DMS 273 treated with DMSO at 0.1 percent for 48 hours (cell line): ENCODE measurements at regions not wholly inside any gene's neighbourhood (a gene's known extent, or its start where the extent isn't known, plus 50 kb on each side); places are given as distances from the start of the nearest gene placed in this dataset.
A peak's percentile ranks its signal among the peaks of the same experiment; 100 is the strongest.

ENCODE experiments used
- DNase-seq: peaks from one replicate; lab custom pipeline; 2025; lab: John Stamatoyannopoulos, UW

DNA sequence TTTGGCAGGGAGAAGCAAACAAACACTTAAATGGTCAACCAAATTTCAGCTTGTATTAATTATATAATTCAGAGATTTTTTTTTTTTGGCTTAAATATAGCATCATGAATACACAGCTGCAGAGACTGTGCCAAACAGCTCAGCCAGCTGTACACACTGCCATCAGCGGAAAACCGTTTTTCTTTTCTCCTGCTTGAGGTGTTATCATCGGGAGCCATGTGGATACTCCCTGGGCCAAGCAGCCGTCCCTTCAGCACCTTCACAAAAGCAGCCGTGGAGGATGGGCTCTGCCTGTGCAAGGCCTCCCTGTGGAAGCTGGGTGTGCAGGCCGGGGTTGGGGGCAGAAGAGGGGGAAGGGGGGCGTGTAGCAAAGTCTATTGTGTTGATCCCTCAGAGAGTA lies 85.0 kb downstream of the NUF2 start:
- DNase-seq = no peak

DNA sequence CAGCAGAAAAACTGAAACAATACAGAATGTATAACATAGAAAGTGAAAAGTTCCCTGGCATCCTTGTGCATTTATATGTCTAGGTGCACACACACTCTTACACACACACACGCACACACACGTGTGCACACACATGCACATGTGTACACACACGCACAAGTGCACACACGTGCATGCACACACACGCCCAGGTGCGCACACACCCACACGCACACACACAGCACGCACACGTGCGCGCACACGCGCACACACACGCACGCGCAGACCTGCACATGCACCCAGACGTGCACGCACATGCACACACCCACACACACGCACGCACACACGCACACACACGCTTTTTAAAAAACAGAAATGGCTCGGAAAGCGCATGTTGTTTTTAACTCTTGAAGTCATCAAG lies 86.5 kb downstream of the NUF2 start:
- DNase-seq = no peak

DNA sequence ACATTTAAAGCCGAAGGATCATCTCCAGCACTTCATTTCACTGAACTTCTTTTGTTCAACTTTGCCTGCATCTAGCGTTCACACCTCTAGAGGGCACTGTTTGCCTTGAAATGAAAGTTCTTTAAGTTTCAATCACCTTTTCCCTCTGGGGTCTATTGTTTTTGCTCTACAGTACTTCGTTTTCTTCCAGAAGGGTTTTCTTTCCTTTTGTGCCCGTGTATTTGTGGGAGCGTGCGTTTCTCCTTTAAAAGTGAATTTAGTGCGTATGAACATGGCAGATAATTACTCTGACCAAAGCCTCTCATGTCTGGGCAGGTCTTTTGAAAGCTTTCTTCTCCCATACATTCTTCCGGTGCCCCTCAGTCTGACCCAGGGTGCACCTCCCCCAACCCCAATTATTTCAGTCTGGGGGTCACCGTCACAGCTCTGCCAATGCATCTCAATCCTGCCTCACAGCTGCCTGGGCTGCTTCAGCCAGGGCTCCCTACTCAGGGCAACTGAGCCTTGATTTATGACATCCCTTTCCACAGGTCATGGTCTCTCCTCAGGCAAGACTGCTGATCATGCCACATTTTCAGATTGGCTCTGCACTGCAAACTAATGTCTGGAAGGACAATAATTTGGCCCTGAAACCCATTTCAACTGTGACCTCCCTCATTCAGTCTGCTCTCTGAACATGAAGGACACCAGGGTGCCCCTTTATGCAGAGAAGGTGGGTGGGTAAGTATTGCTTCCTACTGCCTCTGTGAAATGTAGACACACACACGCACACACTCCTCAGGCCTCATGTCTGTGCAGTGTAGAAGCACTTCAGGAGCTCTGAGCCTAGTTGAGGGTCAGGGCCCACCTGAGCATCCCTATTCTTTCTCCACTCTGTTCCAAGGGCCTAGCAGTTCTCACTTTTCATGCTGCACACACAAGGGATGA lies 88.6 kb downstream of the NUF2 start:
- DNase-seq = peak; percentile 11

DNA sequence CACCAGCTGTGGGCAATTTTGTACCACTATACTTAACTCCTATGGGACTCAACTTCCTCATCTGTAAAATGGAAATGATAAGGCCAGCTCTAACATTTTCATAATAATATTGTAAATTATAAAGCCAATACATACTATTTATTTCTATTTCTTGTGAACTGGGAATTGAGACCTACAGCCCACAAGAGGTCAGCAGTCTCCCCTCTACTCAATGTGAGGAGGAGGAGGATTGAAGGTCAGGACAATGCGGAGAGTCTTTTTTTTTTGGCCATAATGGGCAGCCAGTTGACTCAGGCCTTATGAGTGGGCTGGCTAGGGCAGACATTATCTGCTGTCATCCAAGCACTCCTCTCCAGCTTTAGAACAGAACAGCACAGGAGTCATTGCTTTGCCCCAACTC lies 90.5 kb downstream of the NUF2 start:
- no peak for DNase-seq

DNA sequence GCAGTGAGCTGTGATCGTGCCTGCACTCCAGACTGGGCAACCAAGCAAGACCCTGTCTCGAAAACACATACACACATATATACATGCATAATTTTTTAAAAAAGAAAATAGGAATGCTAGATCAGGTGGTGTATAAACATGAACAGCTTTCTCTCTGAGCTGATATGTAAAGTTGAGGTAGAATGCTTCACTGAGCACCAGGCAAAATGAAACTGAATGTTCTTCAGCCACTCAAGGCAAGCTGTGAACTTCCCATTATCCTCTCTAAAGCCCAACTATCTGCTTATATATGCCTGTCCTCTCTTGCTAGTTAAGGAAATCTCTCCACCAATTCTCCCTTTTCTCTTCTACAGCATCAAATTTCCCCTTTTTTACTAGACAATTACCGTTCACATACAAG lies 93.0 kb downstream of the NUF2 start:
- no peak for DNase-seq

DNA sequence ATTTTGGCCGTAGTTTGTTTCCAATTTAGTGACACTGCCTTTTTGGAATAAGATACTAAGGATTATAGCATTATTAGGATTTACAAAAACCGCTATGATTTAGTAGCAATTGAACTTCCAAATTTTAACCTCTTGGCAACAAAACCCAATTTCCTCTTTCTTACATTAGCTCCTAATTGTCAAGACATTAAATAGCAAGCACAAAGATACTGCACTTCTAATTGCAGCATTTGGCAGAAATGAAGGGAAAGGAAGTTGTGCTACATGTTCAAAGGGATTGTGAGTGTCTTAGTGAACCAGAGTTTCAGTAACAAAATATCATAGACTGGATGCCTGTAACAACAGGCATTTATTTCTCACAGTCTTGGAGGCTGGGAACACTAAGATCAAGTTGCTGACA lies 99.9 kb downstream of the NUF2 start:
- DNase-seq = no peak

DNA sequence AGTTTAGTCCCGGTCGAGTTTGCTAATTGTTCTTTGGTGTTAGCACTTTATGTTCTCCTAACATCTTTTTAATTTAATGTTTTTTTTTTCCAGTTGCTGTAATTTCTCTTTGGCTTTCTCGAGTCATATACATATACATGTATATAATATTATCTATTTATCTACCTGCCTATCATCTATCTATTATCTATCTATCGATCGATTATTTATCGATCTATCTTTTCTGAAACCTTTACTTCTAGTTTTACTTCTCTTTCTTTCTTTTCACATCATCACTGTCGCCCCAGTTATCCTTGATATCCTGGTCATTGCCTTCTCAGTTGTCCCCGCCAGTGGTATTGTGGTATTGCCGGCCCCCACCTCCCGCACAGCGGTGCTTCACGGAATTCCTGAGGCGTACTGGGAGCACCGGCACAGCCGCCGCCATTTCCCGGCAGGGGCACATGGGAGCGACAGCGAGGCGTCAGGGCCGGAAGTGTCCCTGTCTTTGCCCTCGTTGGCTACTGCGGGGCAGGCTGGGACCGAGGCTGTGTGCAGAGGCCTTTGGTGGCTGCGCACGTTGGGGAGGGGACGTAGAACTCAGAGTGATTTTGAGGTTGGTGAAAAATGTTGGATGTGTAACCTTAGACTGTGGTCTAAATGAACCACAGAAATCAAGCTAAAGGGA lies 101.1 kb downstream of the NUF2 start:
- DNase-seq = no peak

DNA sequence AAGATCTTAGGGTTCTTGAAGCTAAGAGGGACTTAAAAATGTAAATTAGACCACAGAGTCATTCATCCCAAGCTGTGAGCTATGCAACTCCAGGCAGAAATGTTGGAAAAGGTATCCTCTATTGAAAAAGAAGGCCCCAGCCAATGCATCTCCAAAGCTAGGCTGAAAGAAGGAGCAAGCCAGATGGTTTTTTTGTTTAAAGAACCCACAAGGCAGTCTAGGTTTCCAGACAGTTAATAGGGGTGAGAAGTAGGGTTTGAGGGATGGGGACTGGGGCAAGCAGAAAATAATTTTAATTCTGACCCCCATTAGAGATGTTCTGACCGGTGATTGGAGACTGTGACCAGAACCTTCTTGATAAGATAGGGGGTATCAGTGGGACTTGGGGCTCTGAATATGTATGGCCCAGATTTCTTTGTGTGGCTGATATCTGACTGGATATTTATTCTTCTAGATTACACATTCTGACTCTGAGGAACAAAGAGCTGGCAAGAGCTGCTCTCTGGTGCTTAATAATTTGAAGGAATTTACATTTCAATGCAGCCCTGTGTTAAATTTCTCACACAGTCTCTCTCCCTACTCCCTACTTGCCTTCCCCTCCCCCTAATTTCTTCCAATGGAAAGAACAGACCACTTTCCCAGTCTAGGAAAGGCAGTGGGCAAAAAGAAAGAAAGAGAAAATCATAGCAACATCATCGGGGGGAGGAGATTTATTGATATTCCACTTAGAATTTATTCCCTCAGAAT lies 104.9 kb downstream of the NUF2 start:
- DNase-seq = no peak

DNA sequence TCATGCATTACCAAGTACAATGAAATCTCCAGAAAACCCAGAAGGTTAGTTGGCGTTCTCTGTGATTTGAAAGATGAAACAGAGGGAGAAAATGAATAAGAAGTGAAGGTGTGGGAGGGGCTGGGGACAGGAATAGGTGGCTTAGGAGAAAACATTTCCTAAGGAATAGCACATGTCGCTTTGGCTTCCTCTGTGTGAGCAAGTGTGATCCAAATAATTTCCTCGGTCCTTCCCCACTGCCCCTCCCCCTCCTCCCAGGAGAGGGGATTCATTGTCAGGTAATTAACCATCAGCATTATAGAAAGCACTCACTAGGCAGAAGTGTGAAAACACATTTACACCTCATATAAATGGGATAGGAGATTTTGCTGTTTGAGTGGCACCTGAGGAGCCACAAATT lies 105.5 kb downstream of the NUF2 start:
- DNase-seq = no peak

DNA sequence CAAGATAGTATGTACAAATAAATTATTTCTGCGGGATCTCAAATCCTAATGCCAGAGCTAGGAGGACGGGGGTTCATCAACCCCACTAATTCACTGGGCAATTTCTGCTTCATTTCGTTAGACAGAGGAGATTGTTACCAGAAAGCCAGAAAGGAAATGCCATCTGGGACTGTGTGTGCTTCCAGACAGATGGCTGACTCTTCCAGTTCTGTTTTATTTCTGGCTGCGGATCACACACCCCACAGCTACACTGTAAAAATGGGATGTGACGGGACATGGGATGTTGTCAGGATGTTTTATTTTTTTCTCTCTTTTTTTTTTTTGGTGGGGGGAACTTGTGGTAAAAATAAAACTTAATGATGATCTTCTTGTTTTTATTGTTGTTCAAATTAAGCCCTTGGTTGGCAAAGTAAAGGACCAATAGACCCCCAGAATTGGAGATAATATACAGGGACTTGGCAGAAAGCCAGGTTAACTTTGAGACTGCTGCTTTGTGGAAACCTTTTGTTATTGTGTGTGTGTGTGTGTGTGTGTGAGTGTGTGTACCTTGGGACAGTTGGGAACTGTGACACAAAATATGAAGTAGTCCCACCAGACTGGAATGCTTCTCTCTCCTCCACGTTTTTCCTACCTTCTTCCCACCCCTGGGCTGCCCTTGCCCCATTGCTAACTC lies 114.5 kb downstream of the NUF2 start:
- DNase-seq = no peak

DNA sequence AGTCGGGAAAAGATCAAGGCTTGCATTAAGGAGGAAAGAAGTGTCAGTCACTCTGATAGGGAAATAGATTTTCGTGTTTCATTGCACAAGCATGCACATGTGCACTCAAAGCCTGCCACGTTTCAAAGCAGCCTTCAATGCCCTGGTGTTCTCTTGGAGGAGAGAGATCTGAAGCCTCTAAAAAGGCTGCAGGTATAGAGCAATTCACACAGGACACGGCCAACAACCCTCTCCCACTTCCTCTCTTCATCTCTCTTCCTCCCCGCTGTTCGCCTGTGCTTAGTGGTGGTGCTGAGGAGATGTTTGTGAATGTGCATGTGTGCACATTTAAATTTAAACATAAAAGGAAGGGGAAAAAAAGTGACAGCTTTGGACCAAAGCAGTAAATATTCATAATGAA lies 117.7 kb downstream of the NUF2 start:
- DNase-seq = no peak

DNA sequence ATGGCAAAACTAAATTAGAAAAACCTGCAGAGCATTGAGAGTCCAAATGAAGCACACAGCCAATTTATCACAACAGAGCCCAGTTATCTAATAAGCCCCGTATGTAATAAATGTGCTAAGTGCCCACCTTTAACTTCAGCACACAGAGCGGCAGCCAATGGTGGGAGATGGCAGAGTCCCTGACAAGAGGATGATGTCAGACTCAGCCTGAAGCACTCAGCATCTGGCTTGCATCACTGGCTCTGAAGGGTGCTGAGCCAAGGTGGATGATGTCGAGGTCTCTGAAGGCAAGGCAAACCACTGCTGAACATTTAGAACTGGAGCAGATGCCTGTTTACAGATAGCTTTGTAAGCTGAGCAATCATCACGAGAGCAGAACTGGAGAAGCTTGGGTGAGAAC lies 118.3 kb downstream of the NUF2 start:
- DNase-seq = no peak

DNA sequence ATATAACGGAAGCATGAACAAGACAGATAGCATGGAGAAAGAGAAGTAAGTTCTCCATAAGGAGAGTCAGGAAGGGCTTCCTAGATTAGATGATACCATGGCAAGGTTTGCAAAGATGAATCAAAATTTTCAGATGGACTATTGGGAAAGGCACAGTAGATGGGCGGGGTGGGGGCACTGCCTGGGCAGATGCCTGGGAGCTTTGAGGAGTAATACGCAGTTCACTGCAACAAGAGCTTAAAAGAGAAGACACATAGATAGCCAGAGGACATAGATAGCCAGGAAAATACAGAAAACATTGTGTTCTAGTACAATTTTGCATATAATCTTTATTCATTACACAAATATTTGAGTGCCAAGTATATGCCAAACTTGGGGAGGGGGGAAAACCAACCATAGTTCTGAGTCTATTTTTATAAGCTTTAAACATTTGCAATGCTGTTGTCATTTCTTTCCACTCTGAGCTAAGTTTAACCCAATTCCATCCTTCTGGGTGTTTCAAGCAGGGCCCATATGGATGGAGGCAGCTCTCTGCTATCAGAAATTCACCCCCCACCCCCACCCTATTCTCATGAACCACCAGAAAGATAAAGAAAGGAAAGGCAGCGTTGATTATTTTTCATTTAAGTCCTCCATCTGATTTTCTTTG lies 120.6 kb downstream of the NUF2 start:
- no peak for DNase-seq

DNA sequence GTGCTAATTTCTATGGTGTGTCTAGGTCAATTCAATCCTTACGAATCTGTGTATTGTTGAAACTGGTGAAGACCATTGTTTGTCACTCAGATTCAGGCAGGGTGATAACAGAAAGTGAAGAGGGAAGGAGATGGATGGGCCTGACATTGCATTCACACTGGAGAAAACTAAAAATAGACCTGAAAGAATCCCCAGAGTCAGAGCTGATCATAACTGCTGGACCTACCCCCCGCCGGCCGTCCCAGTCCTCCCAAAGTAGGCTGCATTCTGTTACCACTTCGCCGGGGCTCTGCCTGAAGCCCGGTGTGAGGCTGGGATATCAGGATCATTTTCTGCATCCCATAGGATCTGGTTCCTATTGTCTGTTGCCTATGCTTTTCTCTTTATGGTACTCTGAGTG lies 121.1 kb downstream of the NUF2 start:
- no peak for DNase-seq

DNA sequence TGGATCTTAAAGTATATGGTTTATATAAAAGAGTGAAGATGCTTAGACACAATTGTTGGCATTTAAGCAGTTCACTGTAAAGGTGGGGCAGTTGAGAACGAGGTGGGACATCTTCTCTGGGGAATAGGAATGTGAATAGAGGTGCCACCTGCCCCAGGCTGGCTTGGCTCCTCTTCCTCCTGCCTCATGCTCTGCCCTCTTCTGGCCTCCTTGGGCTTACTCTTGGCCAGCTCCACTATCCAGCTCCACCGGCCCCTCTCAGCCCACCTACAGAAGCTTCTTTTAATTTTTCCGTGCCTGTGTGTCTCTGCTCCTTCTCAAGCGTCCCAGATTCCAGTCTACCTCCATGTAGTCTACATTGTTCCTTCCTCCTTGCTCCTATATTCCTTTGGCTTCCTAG lies 122.1 kb downstream of the NUF2 start:
- DNase-seq = no peak

DNA sequence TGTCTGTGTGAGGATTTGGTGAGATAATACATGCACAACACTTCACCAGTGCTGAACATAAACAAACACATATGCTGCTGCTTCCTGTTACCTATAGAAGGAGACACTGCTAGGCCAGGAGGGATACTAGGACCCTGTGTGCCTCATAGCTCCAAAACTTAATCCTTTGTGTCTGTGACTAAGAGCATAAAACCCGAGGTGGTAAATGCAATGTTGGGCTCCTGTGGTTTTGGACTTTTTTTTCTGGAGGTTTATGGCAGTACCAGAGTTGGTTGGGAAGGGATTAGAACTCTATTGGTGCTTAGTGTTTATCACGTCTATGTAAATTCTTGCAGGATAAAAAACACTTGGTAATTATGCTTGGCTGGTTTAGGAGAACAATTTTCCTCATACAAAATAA lies 122.9 kb downstream of the NUF2 start:
- DNase-seq = no peak

DNA sequence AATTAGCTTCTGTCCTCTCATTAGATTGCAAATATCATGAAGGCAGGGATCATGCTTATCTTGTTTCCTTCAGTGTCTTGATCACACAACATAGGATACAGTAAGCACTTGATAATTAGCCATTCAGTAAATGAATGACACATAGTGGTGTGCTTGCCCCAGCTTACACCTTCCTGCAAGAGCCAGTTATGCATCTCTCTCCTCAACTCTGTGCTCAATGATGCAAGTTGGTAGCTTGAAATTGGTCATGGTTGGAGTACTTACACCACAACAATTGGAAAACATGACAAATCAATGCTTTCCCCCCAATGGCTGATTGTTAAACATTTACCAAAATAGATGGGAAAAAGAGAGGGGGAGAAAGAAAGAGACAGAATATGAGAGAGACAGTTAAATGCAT lies 129.2 kb downstream of the NUF2 start:
- DNase-seq = no peak

DNA sequence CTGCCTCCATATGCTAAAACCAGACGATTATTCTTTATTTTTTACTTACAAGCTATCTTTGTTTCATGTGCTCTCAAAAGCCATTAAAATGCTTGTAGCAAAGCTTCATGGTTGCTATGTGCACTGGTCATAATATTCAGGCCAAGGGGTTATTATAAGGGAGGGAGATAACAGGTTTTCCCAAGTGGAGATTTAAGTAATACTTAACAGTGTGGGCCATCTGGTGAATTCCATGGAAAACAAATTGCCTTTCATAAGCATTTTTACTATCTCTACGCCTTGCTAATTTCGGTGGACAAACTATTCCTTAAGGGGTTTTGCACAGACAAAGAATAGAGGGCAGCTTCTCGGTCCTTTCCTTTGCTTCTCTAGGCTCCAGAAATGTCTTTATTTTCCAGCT lies 137.8 kb downstream of the NUF2 start:
- no peak for DNase-seq

DNA sequence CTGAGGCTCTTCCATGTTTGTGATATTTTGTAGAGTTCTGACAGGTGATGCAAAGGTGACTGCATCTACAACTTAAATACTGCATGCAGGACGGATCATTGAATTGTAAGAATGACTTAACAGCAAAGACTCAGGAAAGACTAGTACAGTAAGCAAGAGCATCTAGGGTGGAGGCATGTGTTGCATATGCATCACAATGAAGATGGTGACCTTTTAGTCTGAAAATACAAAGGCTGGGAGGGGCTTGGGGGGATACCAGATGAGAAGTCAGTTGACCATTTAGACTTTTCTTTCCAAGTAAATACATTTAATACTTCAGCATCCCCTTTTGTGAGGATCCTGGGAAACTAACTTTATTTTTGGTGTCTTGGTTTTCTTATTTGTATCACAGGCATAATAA lies 145.5 kb downstream of the NUF2 start:
- no peak for DNase-seq

DNA sequence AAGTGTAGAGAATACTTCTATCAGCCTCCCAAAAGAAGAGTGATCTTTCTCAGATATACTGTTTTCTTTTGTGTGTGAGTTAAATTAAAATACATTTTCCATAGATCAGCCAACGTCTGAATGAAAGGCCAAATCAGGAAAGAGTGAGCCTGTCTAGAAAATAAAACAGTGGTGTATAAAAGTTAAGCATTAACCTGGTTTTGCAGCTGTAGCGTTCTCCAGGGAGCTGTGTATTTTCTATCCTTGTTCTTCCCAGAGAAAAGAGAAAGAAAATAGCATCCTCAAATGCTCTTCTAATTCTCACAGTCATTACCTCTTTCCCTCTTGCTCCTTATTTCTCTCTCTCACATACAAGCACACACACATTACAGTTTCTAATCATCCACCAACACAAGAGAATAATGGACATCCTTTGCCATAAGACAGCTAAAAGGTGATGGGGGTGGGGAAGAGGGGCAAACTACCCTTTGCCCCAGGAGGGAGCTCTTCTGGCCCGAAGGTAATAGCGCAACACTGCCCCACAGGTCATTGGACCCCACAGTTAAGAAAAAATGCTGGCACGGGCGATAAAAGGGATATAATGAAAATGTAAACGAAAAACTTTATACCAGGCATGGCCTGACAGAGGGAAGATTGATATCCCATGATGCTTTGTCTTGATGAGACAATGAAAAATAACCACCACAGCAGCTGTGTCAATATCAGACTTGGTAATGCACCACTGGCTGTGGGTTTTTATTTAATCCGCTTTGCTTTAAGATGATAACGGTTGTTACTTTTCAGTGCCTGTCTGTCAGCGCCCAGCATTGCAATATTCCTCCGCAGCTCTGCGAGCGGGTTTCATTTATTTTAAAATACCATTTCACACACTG lies 150.3 kb downstream of the NUF2 start:
- no peak for DNase-seq
